NB4 (cell line): ENCODE measurements at regions not wholly inside any gene's neighbourhood (a gene's known extent, or its start where the extent isn't known, plus 50 kb on each side); places are given as distances from the start of the nearest gene placed in this dataset.

Source experiments
- DNase-seq: peaks from one replicate; pipeline ENCODE4 v3.0.0; 2010; ENCODE audit warnings: low read depth
- H3K4me3 ChIP-seq: one replicate; pipeline ENCODE4 v1.5.1; 2011; ENCODE audit warnings: mild to moderate bottlenecking, low read depth, low read length, moderate library complexity
- MYC ChIP-seq: IDR thresholded peaks from 2 replicates; pipeline ENCODE4 v1.6.1; 2011; ENCODE audit warnings: low read depth, low read length
- POLR2A ChIP-seq: IDR thresholded peaks from 2 replicates; pipeline ENCODE4 v1.6.1; 2011; ENCODE audit warnings: mild to moderate bottlenecking; ENCODE audit not compliant: insufficient read length; ENCODE audit errors: extremely low read depth
- TF ChIP-seq, protein P1 (sequence below): IDR thresholded peaks from one replicate; pipeline ENCODE4 v1.5.1; 2012; ENCODE audit warnings: low read depth, low read length
- TF ChIP-seq, protein P2 (sequence below): IDR thresholded peaks from 2 replicates; pipeline ENCODE4 v1.6.1; 2011; ENCODE audit warnings: low read depth, low read length

DNA sequence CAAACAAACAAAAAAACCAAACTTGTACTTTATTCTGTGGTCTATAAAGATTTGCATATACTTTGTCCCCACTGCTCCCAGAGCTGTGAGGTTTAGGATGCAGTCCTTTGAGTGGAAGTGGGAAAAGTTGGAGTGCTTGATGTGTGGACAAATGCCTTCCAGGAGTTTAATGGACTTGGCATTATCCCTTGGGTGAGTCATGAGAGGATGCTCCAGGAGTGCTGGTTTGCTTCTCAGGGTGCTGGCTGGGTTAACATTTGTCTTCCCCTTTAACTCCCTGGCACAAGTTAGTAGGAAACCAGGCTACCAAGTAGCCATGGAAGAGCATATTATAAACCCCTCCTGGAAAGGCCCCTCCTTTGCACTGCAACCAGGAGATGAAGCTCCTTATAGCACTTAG lies 417.4 kb upstream of the RIOK2 start:
- no peak for DNase-seq
- H3K4me3 ChIP-seq = no peak overlapping the region
- TF ChIP-seq MYC = no peak
- TF ChIP-seq, protein P1, sequence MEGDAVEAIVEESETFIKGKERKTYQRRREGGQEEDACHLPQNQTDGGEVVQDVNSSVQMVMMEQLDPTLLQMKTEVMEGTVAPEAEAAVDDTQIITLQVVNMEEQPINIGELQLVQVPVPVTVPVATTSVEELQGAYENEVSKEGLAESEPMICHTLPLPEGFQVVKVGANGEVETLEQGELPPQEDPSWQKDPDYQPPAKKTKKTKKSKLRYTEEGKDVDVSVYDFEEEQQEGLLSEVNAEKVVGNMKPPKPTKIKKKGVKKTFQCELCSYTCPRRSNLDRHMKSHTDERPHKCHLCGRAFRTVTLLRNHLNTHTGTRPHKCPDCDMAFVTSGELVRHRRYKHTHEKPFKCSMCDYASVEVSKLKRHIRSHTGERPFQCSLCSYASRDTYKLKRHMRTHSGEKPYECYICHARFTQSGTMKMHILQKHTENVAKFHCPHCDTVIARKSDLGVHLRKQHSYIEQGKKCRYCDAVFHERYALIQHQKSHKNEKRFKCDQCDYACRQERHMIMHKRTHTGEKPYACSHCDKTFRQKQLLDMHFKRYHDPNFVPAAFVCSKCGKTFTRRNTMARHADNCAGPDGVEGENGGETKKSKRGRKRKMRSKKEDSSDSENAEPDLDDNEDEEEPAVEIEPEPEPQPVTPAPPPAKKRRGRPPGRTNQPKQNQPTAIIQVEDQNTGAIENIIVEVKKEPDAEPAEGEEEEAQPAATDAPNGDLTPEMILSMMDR = no peak
- TF ChIP-seq, protein P2, sequence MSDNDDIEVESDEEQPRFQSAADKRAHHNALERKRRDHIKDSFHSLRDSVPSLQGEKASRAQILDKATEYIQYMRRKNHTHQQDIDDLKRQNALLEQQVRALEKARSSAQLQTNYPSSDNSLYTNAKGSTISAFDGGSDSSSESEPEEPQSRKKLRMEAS = no peak
- TF ChIP-seq POLR2A = no peak

DNA sequence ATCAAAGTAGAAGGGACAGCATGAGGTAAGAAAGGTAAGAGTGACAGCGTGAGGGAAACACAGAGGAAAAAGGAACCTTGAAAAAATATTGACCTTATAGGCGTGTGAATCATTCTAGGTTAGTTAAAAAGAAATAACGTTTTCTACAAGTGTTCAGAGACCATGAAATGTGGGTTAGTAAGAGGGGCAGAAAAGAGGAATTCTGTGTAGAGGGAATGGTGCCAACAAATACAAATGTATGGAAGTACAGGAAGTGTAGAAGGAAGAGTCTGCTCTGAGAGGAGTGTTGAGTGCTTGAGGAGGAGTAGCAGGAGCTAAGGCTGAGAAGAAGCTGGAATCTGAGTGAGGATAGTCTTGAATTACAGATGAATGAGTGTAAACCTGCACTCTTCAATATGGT lies 418.6 kb upstream of the RIOK2 start:
- no peak overlapping the region for H3K4me3 ChIP-seq
- TF ChIP-seq POLR2A = no peak
- DNase-seq = no peak

DNA sequence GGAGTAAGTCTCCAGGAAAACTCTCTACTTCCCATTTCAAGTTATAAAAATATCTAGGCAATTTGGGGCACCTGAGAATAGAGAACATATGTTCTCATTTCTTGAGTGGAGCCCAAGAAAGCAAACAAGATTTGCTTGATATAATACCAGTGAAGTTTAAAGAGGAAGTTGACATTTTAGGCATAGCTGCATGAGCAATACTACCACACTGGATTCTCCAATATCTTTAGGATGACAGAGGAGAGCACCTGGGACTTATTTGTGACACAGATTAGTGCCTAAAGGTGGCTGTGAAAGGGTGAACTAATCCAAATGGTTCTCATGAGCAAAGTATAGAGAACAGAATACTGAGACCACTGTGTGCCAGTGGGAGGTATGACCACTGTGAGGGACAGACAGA lies 423.5 kb upstream of the RIOK2 start:
- no peak for DNase-seq
- H3K4me3 ChIP-seq = no peak overlapping the region
- TF ChIP-seq POLR2A (no peak), MYC (no peak)
- TF ChIP-seq, protein P2 = no peak
- TF ChIP-seq, protein P1 = no peak

DNA sequence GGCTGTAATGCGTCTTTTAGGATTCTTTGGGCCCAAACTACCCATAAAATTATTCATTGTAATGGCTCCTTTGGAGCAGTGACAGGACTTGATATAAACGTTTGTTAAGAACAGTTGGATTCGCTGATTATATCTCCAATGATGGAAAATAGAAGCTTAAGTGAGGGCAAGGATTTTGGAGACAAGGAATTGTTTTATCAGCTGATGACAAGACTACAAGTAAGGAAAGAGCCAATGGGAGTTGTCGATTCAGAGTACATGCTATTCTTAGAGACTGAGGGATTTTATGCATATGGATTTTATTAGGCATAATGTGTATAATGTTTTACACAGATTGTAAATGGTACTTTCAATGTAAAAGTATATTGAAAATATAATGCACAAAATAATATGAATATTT lies 425.5 kb upstream of the RIOK2 start:
- TF ChIP-seq POLR2A = no peak
- TF ChIP-seq, protein P1 = no peak
- TF ChIP-seq MYC = no peak
- TF ChIP-seq, protein P2 = no peak
- no peak overlapping the region for H3K4me3 ChIP-seq
- no peak for DNase-seq

DNA sequence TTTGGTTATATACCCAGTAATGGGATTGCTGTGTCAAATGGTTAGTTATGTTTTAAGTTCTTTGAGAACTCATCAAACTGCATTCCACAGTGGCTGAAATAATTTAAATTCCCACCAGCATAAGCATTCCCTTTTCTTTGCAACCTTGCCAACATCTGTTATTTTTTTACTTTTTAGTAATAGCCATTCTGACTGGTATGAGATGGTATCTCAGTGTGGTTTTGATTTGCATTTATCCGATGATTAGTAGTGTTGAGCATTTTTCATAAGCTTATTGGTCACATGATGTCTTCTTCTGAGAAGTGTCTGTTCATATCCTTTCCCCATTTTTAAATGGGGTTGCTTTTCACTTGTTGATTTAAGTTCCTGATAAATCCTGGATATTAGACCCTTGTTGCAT lies 435.7 kb upstream of the RIOK2 start:
- no peak for DNase-seq
- TF ChIP-seq MYC (no peak), POLR2A (no peak)
- TF ChIP-seq, protein P1 = no peak
- TF ChIP-seq, protein P2 = no peak
- H3K4me3 ChIP-seq = no peak overlapping the region

DNA sequence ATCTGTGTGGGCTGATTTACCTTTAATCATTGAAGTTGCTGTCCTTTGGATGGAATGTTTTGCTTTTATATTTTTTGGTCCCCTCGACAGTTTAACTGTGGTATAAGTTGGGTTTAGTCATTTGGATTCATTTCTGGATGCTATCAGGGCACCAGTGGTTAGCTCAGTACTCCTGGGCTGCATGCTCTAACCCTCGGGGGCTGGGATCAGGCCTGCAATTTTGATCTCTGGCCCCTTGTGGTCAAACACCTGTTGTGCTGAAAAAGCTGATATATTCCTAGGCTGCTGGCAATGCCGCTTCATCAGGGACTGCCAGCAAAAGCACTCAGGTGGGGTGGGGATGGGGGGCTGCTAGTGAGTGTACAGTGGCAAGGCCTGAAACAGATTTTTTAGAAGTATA lies 440.4 kb upstream of the RIOK2 start:
- no peak overlapping the region for H3K4me3 ChIP-seq
- no peak for DNase-seq
- TF ChIP-seq, protein P1 = no peak
- no peak for TF ChIP-seq MYC
- TF ChIP-seq, protein P2 = no peak
